Osteoblast (primary cell): ENCODE measurements at regions not wholly inside any gene's neighbourhood (a gene's known extent, or its start where the extent isn't known, plus 50 kb on each side); places are given as distances from the start of the nearest gene placed in this dataset. TPM values are rescaled to one million over a fixed set of nuclear protein-coding genes. Genes with fewer than 3 reads are reported as not detected.

Source experiments
- DNase-seq: peaks from one replicate; pipeline ENCODE4 v3.0.0; 2011; ENCODE audit warnings: low spot score, mixed read lengths; ENCODE audit not compliant: insufficient read length; ENCODE audit errors: missing footprints
- H2AFZ ChIP-seq: 2 replicates; pipeline ENCODE4 v1.6.0; 2011; ENCODE audit warnings: mild to moderate bottlenecking, low read length
- H3K27ac ChIP-seq: 2 replicates; pipeline ENCODE4 v1.5.1; 2011; ENCODE audit warnings: mild to moderate bottlenecking, low read depth, low read length, moderate library complexity
- H3K27me3 ChIP-seq: 2 replicates; pipeline ENCODE4 v1.6.0; 2012; ENCODE audit warnings: mild to moderate bottlenecking, control low read depth, inconsistent platforms, low read length, moderate library complexity; ENCODE audit not compliant: insufficient read depth
- H3K36me3 ChIP-seq: 2 replicates; pipeline ENCODE4 v1.5.1; 2011; ENCODE audit warnings: mild to moderate bottlenecking, low read length, control low read depth, moderate library complexity; ENCODE audit not compliant: insufficient read depth
- H3K4me1 ChIP-seq: 2 replicates; pipeline ENCODE4 v1.5.1; 2011; ENCODE audit warnings: mild to moderate bottlenecking, low read length, control low read depth, moderate library complexity; ENCODE audit not compliant: insufficient read depth
- H3K4me2 ChIP-seq: 2 replicates; pipeline ENCODE4 v1.6.0; 2011; ENCODE audit warnings: mild to moderate bottlenecking, low read length; ENCODE audit not compliant: insufficient read depth
- H3K4me3 ChIP-seq: fragments of 200-600 bp; sonication (generic); 3 replicates; pipeline ENCODE4 v1.5.1; 2012; ENCODE audit warnings: mild to moderate bottlenecking, low read length, inconsistent platforms; ENCODE audit not compliant: insufficient read depth
- H3K79me2 ChIP-seq: 2 replicates; pipeline ENCODE4 v1.6.0; 2012; ENCODE audit warnings: mild to moderate bottlenecking, low read length, control low read depth, inconsistent platforms; ENCODE audit not compliant: insufficient read depth
- H3K9me3 ChIP-seq: 2 replicates; pipeline ENCODE4 v1.5.1; 2011; ENCODE audit warnings: low read depth, low read length, control low read depth
- H4K20me1 ChIP-seq: 2 replicates; pipeline ENCODE4 v1.6.0; 2012; ENCODE audit warnings: mild to moderate bottlenecking, low read length, control low read depth; ENCODE audit not compliant: insufficient read depth
- small RNA-seq: library from RNA; depleted of rRNA; stranded (forward); fragments of <200 nt; gene quantifications from one replicate; pipeline ENCODE3, GENCODE V24; 2012
- TF ChIP-seq, protein P1 (sequence below): IDR thresholded peaks from 2 replicates; pipeline ENCODE4 v1.5.1; 2011; ENCODE audit warnings: mild to moderate bottlenecking, low read depth, low read length, moderate library complexity; ENCODE audit errors: extremely low read depth

DNA sequence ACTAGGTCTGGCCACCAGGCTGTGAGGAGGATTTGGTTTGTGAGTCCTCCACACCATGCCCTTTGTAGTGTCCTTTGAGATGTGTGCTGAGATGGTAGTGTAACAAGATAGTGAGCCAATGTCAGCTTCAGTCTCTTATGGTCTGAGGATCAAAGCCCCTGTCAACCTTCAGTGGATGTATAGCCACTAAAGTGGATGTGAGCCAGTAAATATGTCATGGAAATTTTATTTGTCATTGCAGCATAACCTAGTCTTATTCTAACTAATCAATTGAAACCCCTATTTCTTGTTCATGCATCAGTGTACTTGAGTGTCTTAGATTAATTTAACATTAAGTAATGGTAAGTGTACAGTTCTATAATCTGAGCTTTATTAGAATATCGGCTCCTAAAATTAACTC, 51.0 kb upstream of the WAC start:
- no peak overlapping the region for H3K4me2 ChIP-seq
- H3K79me2 ChIP-seq, result no peaks in the 10 kb centered on the region
- no peak overlapping the region for H2AFZ ChIP-seq
- H3K36me3 ChIP-seq, result no peaks in the 10 kb centered on the region
- TF ChIP-seq, protein P1, sequence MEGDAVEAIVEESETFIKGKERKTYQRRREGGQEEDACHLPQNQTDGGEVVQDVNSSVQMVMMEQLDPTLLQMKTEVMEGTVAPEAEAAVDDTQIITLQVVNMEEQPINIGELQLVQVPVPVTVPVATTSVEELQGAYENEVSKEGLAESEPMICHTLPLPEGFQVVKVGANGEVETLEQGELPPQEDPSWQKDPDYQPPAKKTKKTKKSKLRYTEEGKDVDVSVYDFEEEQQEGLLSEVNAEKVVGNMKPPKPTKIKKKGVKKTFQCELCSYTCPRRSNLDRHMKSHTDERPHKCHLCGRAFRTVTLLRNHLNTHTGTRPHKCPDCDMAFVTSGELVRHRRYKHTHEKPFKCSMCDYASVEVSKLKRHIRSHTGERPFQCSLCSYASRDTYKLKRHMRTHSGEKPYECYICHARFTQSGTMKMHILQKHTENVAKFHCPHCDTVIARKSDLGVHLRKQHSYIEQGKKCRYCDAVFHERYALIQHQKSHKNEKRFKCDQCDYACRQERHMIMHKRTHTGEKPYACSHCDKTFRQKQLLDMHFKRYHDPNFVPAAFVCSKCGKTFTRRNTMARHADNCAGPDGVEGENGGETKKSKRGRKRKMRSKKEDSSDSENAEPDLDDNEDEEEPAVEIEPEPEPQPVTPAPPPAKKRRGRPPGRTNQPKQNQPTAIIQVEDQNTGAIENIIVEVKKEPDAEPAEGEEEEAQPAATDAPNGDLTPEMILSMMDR, result no peak
- no peaks in the 10 kb centered on the region for H4K20me1 ChIP-seq
- H3K4me3 ChIP-seq, result no peak overlapping the region
- DNase-seq, result no peak
- H3K27me3 ChIP-seq, result no peaks in the 10 kb centered on the region
- no peaks in the 10 kb centered on the region for H3K4me1 ChIP-seq
- no peaks in the 10 kb centered on the region for H3K9me3 ChIP-seq
- no peak overlapping the region for H3K27ac ChIP-seq

Small RNAs in the stretch of these regions (small RNA-seq; reads per million reads assigned to genes)
- gene RF00012, result not detected
